PC-3 (cell line): ENCODE measurements at regions not wholly inside any gene's neighbourhood (a gene's known extent, or its start where the extent isn't known, plus 50 kb on each side); places are given as distances from the start of the nearest gene placed in this dataset.

Experiments used
- ATAC-seq: fragments of 200-7000 bp; cut with Tn5 transposase; 2 replicates; pipeline ENCODE4 v1.9.1; 2020; ENCODE audit warnings: mild to moderate bottlenecking, moderate library complexity
- BruUV-seq: library from RNA; stranded (reverse); fragments of 400-500 nt; replicated peaks from 2 replicates; lab custom pipeline; 2021; lab: Mats Ljungman, UMichigan
- CTCF ChIA-PET: fragments of 300-600 bp; sonication (Branson Sonifier 250); formaldehyde crosslinking; loops from one replicate; lab custom pipeline; 2022; ENCODE audit warnings: antibody characterized with exemption; lab: Charles Lee
- POLR2A ChIA-PET: fragments of 300-600 bp; sonication (Branson Sonifier 250); formaldehyde crosslinking; loops from one replicate; lab custom pipeline; 2022; ENCODE audit warnings: antibody characterized with exemption; ENCODE audit not compliant: unreplicated experiment; lab: Charles Lee
- DNase-seq: peaks from one replicate; pipeline ENCODE4 v3.0.0-alpha.2; 2015
- H2AFZ ChIP-seq: fragments of 300-600 bp; sonication (generic); 2 replicates; pipeline ENCODE4 v1.6.0; 2016; ENCODE audit warnings: antibody characterized with exemption, low read length
- H3F3A ChIP-seq: fragments of 300-600 bp; sonication (generic); one replicate; pipeline ENCODE4 v1.6.0; 2017; ENCODE audit warnings: antibody characterized with exemption, low read length, control low read depth, mild to moderate bottlenecking; ENCODE audit not compliant: unreplicated experiment
- H3K27ac ChIP-seq: fragments of 300-600 bp; sonication (generic); 2 replicates; pipeline ENCODE4 v1.5.1; 2016; ENCODE audit warnings: mild to moderate bottlenecking, low read length
- H3K27me3 ChIP-seq: fragments of 300-600 bp; sonication (generic); 2 replicates; pipeline ENCODE4 v1.6.1; 2016; ENCODE audit warnings: low read length, mixed read lengths
- H3K36me3 ChIP-seq: fragments of 300-600 bp; sonication (generic); 2 replicates; pipeline ENCODE4 v1.6.1; 2016; ENCODE audit warnings: low read depth, mixed run types, low read length, mixed read lengths
- H3K4me1 ChIP-seq: fragments of 300-600 bp; sonication (generic); 2 replicates; pipeline ENCODE4 v1.5.1; 2016; ENCODE audit warnings: low read length; ENCODE audit not compliant: insufficient read depth
- H3K4me2 ChIP-seq: fragments of 300-600 bp; sonication (generic); 2 replicates; pipeline ENCODE4 v1.6.0; 2016; ENCODE audit warnings: low read length
- H3K4me3 ChIP-seq: fragments of 300-600 bp; sonication (generic); 2 replicates; pipeline ENCODE4 v1.5.1; 2016; ENCODE audit warnings: mild to moderate bottlenecking, low read length, mixed read lengths
- H3K79me2 ChIP-seq: fragments of 300-600 bp; sonication (generic); 2 replicates; pipeline ENCODE4 v1.6.1; 2017; ENCODE audit warnings: low read length, mixed read lengths
- H3K9ac ChIP-seq: fragments of 300-600 bp; sonication (generic); 2 replicates; pipeline ENCODE4 v1.6.0; 2016; ENCODE audit warnings: mild to moderate bottlenecking, low read length
- H3K9me2 ChIP-seq: fragments of 300-600 bp; sonication (generic); replicated peaks from 2 replicates; pipeline ENCODE4 v1.6.1; 2016; ENCODE audit warnings: mixed run types, low read length, mixed read lengths
- H3K9me3 ChIP-seq: fragments of 300-600 bp; sonication (generic); 2 replicates; pipeline ENCODE4 v1.6.1; 2016; ENCODE audit warnings: low read length, mixed read lengths
- H4K20me1 ChIP-seq: fragments of 300-600 bp; sonication (generic); 2 replicates; pipeline ENCODE4 v1.6.1; 2016; ENCODE audit warnings: low read length, mixed read lengths
- EZH2 ChIP-seq: fragments of 300-600 bp; sonication (generic); IDR thresholded peaks from one replicate; pipeline ENCODE4 v1.6.1; 2017; ENCODE audit warnings: antibody characterized with exemption, mild to moderate bottlenecking, low read length; ENCODE audit not compliant: unreplicated experiment
- EZH2phosphoT487 ChIP-seq: fragments of 300-600 bp; sonication (generic); IDR thresholded peaks from 2 replicates; pipeline ENCODE4 v1.6.1; 2018; ENCODE audit warnings: mild to moderate bottlenecking, antibody characterized with exemption, low read length, borderline replicate concordance
- intact Hi-C: fragments of 100-400 bp; cut with micrococcal nuclease; formaldehyde crosslinking; loops from 2 replicates; pipeline ENCODE4 v1.9.0; 2023
- TF ChIP-seq, protein P1 (sequence below): fragments of 300-600 bp; sonication (generic); conservative IDR thresholded peaks from 2 replicates; pipeline ENCODE4 v1.5.1; 2017; ENCODE audit warnings: antibody characterized with exemption, low read depth, mild to moderate bottlenecking, low read length

DNA sequence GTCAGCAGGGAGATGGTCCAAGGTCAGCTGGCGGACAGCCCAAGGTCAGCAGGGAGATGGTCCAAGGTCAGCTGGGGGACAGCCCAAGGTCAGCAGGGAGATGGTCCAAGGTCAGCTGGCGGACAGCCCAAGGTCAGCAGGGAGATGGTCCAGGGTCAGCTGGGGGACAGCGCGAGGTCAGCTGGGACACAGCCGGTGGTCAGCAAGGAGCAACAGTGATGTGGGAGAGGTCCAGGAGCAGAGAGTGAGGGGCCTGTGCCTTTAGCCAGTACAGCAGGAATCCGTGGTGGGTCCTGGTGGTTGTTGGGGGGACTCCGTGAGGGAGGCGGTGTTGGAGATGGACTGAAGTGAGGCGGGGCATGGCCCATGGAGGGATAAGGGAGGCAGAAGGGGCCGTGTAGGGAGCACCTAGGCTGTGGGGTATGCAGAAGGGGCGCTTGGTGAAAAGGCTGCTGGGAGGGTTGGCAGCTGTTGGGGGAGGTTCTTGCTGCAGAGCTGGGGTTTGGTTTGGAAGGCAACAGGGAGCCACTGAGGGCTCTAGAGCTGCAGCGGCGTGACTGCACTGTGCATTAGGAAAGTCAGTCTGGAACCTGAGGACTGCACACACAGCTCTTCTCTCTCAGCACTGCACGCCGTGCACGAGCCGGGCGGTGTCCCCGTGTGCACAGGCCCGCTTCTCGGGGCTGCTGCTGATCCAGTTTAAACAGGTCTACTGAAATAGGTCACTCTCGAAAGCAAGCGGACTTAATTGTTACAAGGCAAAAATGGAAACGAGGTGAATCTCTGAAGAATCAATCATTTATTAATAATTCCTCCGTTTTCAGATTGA is 76.2 kb upstream of the HDAC4 start:
- ChIA-PET CTCF (no interaction called here), POLR2A (no interaction called here)
- TF ChIP-seq EZH2phosphoT487 = no peak
- TF ChIP-seq, protein P1, sequence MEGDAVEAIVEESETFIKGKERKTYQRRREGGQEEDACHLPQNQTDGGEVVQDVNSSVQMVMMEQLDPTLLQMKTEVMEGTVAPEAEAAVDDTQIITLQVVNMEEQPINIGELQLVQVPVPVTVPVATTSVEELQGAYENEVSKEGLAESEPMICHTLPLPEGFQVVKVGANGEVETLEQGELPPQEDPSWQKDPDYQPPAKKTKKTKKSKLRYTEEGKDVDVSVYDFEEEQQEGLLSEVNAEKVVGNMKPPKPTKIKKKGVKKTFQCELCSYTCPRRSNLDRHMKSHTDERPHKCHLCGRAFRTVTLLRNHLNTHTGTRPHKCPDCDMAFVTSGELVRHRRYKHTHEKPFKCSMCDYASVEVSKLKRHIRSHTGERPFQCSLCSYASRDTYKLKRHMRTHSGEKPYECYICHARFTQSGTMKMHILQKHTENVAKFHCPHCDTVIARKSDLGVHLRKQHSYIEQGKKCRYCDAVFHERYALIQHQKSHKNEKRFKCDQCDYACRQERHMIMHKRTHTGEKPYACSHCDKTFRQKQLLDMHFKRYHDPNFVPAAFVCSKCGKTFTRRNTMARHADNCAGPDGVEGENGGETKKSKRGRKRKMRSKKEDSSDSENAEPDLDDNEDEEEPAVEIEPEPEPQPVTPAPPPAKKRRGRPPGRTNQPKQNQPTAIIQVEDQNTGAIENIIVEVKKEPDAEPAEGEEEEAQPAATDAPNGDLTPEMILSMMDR = no peak
- no peak for DNase-seq
- Histone ChIP-seq H3K4me1 (no peaks in the 10 kb centered on the region), H3K27me3 (peaks cover 18% of the 10 kb centered on the region), H3K27ac (no peak overlapping the region), H3K79me2 (no peaks in the 10 kb centered on the region), H3K36me3 (no peaks in the 10 kb centered on the region), H2AFZ (no peak overlapping the region), H3K9ac (no peak overlapping the region), H3K9me2 (no peaks in the 10 kb centered on the region), H3F3A (no peaks in the 10 kb centered on the region), H4K20me1 (no peaks in the 10 kb centered on the region), H3K9me3 (no peaks in the 10 kb centered on the region), H3K4me3 (no peak overlapping the region), H3K4me2 (no peak overlapping the region)
- intact Hi-C loops = no loop called here
- ATAC-seq = no peak
- no TSS peak for BruUV-seq

DNA sequence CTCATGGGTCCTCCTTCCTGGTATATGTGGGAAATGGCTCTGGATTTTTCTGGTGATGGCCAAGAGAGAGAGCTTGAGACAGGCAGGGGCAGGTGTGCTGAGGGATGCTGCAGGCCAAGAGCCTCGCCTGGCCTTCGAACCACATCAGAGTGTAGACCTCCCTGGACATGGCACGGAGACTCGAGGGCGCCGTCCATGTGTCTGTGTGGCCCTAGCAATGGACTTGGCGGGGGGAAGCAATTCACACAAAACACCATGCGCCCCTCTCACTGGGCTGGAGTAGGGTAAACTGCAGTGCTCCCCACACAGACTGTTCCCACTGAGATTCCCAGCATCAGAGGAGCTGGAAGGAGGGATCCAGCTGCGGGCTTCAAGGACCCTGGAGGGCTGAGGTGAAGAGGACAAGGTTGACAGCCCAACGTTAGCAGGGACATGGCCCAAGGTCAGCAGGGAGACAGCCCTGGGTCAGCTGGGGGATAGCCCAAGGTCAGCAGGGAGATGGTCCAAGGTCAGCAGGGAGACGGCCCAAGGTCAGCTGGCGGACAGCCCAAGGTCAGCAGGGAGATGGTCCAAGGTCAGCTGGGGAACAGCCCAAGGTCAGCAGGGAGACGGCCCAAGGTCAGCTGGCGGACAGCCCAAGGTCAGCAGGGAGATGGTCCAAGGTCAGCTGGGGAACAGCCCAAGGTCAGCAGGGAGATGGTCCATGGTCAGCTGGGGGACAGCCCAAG is 75.4 kb upstream of the HDAC4 start:
- intact Hi-C loops = no loop called here
- Histone ChIP-seq H3K4me2 (no peak overlapping the region), H3K9me2 (no peaks in the 10 kb centered on the region), H3K27ac (no peak overlapping the region), H3F3A (no peaks in the 10 kb centered on the region), H2AFZ (no peak overlapping the region), H3K27me3 (peaks cover 25% of the 10 kb centered on the region), H3K9me3 (no peaks in the 10 kb centered on the region), H3K36me3 (no peaks in the 10 kb centered on the region), H3K79me2 (no peaks in the 10 kb centered on the region), H3K4me1 (no peaks in the 10 kb centered on the region), H3K4me3 (no peak overlapping the region), H4K20me1 (no peaks in the 10 kb centered on the region), H3K9ac (no peak overlapping the region)
- no peak for TF ChIP-seq EZH2
- TF ChIP-seq, protein P1 = no peak
- no peak for TF ChIP-seq EZH2phosphoT487
- DNase-seq (no peak), ATAC-seq (no peak)
- ChIA-PET CTCF (no interaction called here), POLR2A (no interaction called here)
- BruUV-seq = no TSS peak
